C4-2B (cell line): ENCODE measurements at regions not wholly inside any gene's neighbourhood (a gene's known extent, or its start where the extent isn't known, plus 50 kb on each side); places are given as distances from the start of the nearest gene placed in this dataset.
A peak's percentile ranks its signal among the peaks of the same experiment; 100 is the strongest.

Experiments used
- H3K27ac ChIP-seq: fragments of 450-650 bp; 2 replicates; pipeline ENCODE4 v1.5.1; 2017
- CTCF ChIP-seq: fragments of 450-650 bp; conservative IDR thresholded peaks from 2 replicates; pipeline ENCODE4 v1.5.1; 2017; ENCODE audit warnings: mild to moderate bottlenecking
- ZFX ChIP-seq: fragments of 450-650 bp; IDR thresholded peaks from 2 replicates; pipeline ENCODE4 v1.6.1; 2017

- H3K27ac ChIP-seq, result no peak overlapping the region
- TF ChIP-seq CTCF (no peak), ZFX (no peak)
Observed at GRCh38 chr4:149279776-149280175, 535.9 kb downstream of the IQCM start.

- H3K27ac ChIP-seq, result no peak overlapping the region
- TF ChIP-seq CTCF, result no peak
- TF ChIP-seq ZFX, result no peak
Observed at GRCh38 chr4:149279331-149279730, 536.3 kb downstream of the IQCM start.

- H3K27ac ChIP-seq, result no peak overlapping the region
- no peak for TF ChIP-seq ZFX
- no peak for TF ChIP-seq CTCF
Observed at GRCh38 chr4:149277705-149278104, 537.9 kb downstream of the IQCM start.

- TF ChIP-seq ZFX (no peak), CTCF (no peak)
- H3K27ac ChIP-seq, result no peak overlapping the region
Observed at GRCh38 chr4:149269835-149270234, 545.8 kb downstream of the IQCM start.

- TF ChIP-seq ZFX (no peak), CTCF (no peak)
- H3K27ac ChIP-seq, result no peak overlapping the region
Observed at GRCh38 chr4:149266301-149266700, 549.3 kb downstream of the IQCM start.

GRCh38 chr4:149265645-149266044 lies 550.0 kb downstream of the IQCM start:
- H3K27ac ChIP-seq, result no peak overlapping the region
- no peak for TF ChIP-seq CTCF
- no peak for TF ChIP-seq ZFX

GRCh38 chr4:149264093-149264733 lies 551.4 kb downstream of the IQCM start:
- H3K27ac ChIP-seq, result no peak overlapping the region
- no peak for TF ChIP-seq ZFX
- TF ChIP-seq CTCF, result peak; percentile 78
